GM12878 (cell line): ENCODE measurements at regions not wholly inside any gene's neighbourhood (a gene's known extent, or its start where the extent isn't known, plus 50 kb on each side); places are given as distances from the start of the nearest gene placed in this dataset.

Source experiments
- ATAC-seq: fragments of 200-7000 bp; cut with Tn5 transposase; 3 replicates; pipeline ENCODE4 v1.9.1; 2020; ENCODE audit warnings: mild to moderate bottlenecking, moderate library complexity
- BruUV-seq: library from RNA; stranded (reverse); fragments of 400-500 nt; replicated peaks from 2 replicates; lab custom pipeline; 2021; lab: Mats Ljungman, UMichigan
- CTCF ChIA-PET: fragments of 300-600 bp; sonication (Branson Sonifier 250); formaldehyde crosslinking; extraction: SDS; loops from one replicate; lab custom pipeline; 2021; ENCODE audit warnings: inconsistent platforms; lab: Yijun Ruan, JAX
- POLR2A ChIA-PET: fragments of 350-600 bp; formaldehyde crosslinking; extraction: SDS; loops from one replicate; lab custom pipeline; 2021; ENCODE audit warnings: inconsistent platforms; lab: Charles Lee
- RAD21 ChIA-PET: fragments of 300-600 bp; sonication (Branson Sonifier 250); formaldehyde crosslinking; loops from one replicate; lab custom pipeline; 2023; ENCODE audit warnings: antibody characterized with exemption; ENCODE audit not compliant: unreplicated experiment; lab: Charles Lee
- SMC1A ChIA-PET: fragments of 300-600 bp; sonication (Branson Sonifier 250); formaldehyde crosslinking; loops from one replicate; lab custom pipeline; 2023; ENCODE audit not compliant: unreplicated experiment, uncharacterized antibody; lab: Charles Lee
- DNase-seq: peaks from one replicate; pipeline ENCODE4 v3.0.0-alpha.2; 2011; ENCODE audit warnings: low read depth, low spot score
- FAIRE-seq: peaks from 3 replicates; lab custom pipeline; 2011; peaks lifted over from hg19 to GRCh38; lab: Jason Lieb, UNC
- H2AFZ ChIP-seq: 2 replicates; pipeline ENCODE4 v1.6.0; 2011; ENCODE audit warnings: low read depth, low read length, control low read depth; ENCODE audit not compliant: control insufficient read depth
- H3K27ac ChIP-seq: 2 replicates; pipeline ENCODE4 v1.5.1; 2011; ENCODE audit warnings: control low read depth; ENCODE audit not compliant: control insufficient read depth, insufficient read depth
- H3K27me3 ChIP-seq, 2 experiments: replicated peaks in 1 of 2; 2 replicates each; pipeline versions ENCODE4 v1.6.0 to v1.6.1; 2011; ENCODE audit warnings: low read length in 1 of 2; ENCODE audit not compliant: control insufficient read depth in 2 of 2, insufficient read depth in 2 of 2
- H3K36me3 ChIP-seq, 2 experiments: 2 replicates each; pipeline ENCODE4 v1.5.1; 2011; ENCODE audit warnings: low read length in 1 of 2; ENCODE audit not compliant: control insufficient read depth in 2 of 2, insufficient read depth in 2 of 2
- H3K4me1 ChIP-seq: 2 replicates; pipeline ENCODE4 v1.6.1; 2011; ENCODE audit warnings: mild to moderate bottlenecking, low read length, moderate library complexity, mixed read lengths; ENCODE audit not compliant: control insufficient read depth, insufficient read depth
- H3K4me2 ChIP-seq: 2 replicates; pipeline ENCODE4 v1.6.0; 2011; ENCODE audit warnings: control low read depth; ENCODE audit not compliant: control insufficient read depth, insufficient read depth
- H3K4me3 ChIP-seq: fragments of 200-600 bp; sonication (generic); 2 replicates; pipeline ENCODE4 v1.5.1; 2016
- H3K79me2 ChIP-seq: 2 replicates; pipeline ENCODE4 v1.6.0; 2011; ENCODE audit warnings: low read length; ENCODE audit not compliant: control insufficient read depth, insufficient read depth
- H3K9ac ChIP-seq: 2 replicates; pipeline ENCODE4 v1.8.0; 2011; ENCODE audit warnings: low read length, control low read depth, mixed read lengths; ENCODE audit not compliant: control insufficient read depth, insufficient read depth
- H3K9me3 ChIP-seq: replicated peaks from 3 replicates; pipeline ENCODE4 v1.5.1; 2011; ENCODE audit warnings: mild to moderate bottlenecking, low read length; ENCODE audit not compliant: control insufficient read depth, insufficient read depth
- H4K20me1 ChIP-seq: 2 replicates; pipeline ENCODE4 v1.6.0; 2011; ENCODE audit not compliant: control insufficient read depth, insufficient read depth
- MEF2A ChIP-seq: IDR thresholded peaks from 2 replicates; pipeline ENCODE4 v1.6.1; 2011; ENCODE audit warnings: low read depth, mild to moderate bottlenecking, low read length, moderate library complexity; ENCODE audit not compliant: insufficient read depth
- NR2C2 ChIP-seq: IDR thresholded peaks from 2 replicates; pipeline ENCODE4 v1.6.1; 2011; ENCODE audit warnings: borderline replicate concordance, low read depth; ENCODE audit not compliant: control insufficient read depth, insufficient read length
- PAX8 ChIP-seq: fragments of 450-650 bp; IDR thresholded peaks from 2 replicates; pipeline ENCODE4 v1.6.1; 2017; ENCODE audit warnings: mild to moderate bottlenecking, moderate library complexity
- SUZ12 ChIP-seq: fragments of 200-600 bp; sonication (generic); IDR thresholded peaks from one replicate; pipeline ENCODE4 v1.6.1; 2018; ENCODE audit warnings: antibody characterized with exemption, mild to moderate bottlenecking; ENCODE audit not compliant: unreplicated experiment
- ZNF207 ChIP-seq: fragments of 450-650 bp; IDR thresholded peaks from 2 replicates; pipeline ENCODE4 v1.6.1; 2014; ENCODE audit warnings: antibody characterized with exemption, mild to moderate bottlenecking, borderline replicate concordance
- WGBS: methylation state at CpG from one replicate; pipeline ENCODE4 v1.1.6; 2016; ENCODE audit warnings: low lambda C conversion rate; ENCODE audit not compliant: insufficient replicate concordance, insufficient coverage; ENCODE audit errors: missing lambda C conversion rate; 5-methylcytosine and 5-hydroxymethylcytosine counted together
- in situ Hi-C: fragments of 300-500 bp; cut with MboI; formaldehyde crosslinking; loops from 9 replicates; pipeline ENCODE4 v1.14.3; 2018; ENCODE audit warnings: mixed read lengths
- intact Hi-C: fragments of 100-400 bp; cut with micrococcal nuclease; formaldehyde crosslinking; loops from one replicate; pipeline ENCODE4 v1.14.2; 2022; ENCODE audit not compliant: unreplicated experiment
- TF ChIP-seq, protein P1 (sequence below): fragments of 450-650 bp; IDR thresholded peaks from 2 replicates; pipeline ENCODE4 v1.6.1; 2017; ENCODE audit warnings: mild to moderate bottlenecking, low read depth, inconsistent platforms; ENCODE audit not compliant: poor library complexity, severe bottlenecking

- 5% methylated on average over 8 of the region's 8 CpGs for WGBS
- H3K36me3 ChIP-seq: no peaks in the 10 kb centered on the region
- no peaks in the 10 kb centered on the region for H3K9me3 ChIP-seq
- ATAC-seq (no peak), DNase-seq (no peak), FAIRE-seq (no peak)
- H3K79me2 ChIP-seq: no peaks in the 10 kb centered on the region
- peaks cover 0 to 1% of the 10 kb centered on the region in 2 experiments; a peak in 1 of 4 replicates for H3K27me3 ChIP-seq
- no peak overlapping the region for H3K4me2 ChIP-seq
- H2AFZ ChIP-seq: no peak overlapping the region
- no peak overlapping the region for H3K4me3 ChIP-seq
- RAD21 ChIA-PET: no interaction called here
- TF ChIP-seq ZNF207 (no peak), PAX8 (no peak), SUZ12 (no peak), MEF2A (no peak), NR2C2 (no peak)
- TF ChIP-seq, protein P1, sequence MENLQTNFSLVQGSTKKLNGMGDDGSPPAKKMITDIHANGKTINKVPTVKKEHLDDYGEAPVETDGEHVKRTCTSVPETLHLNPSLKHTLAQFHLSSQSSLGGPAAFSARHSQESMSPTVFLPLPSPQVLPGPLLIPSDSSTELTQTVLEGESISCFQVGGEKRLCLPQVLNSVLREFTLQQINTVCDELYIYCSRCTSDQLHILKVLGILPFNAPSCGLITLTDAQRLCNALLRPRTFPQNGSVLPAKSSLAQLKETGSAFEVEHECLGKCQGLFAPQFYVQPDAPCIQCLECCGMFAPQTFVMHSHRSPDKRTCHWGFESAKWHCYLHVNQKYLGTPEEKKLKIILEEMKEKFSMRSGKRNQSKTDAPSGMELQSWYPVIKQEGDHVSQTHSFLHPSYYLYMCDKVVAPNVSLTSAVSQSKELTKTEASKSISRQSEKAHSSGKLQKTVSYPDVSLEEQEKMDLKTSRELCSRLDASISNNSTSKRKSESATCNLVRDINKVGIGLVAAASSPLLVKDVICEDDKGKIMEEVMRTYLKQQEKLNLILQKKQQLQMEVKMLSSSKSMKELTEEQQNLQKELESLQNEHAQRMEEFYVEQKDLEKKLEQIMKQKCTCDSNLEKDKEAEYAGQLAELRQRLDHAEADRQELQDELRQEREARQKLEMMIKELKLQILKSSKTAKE: no peak
- H3K9ac ChIP-seq: no peak overlapping the region
- no peaks in the 10 kb centered on the region for H3K4me1 ChIP-seq
- POLR2A ChIA-PET: no interaction called here
- SMC1A ChIA-PET: no interaction called here
- in situ Hi-C loops: no loop called here
- no TSS peak for BruUV-seq
- intact Hi-C loops: no loop called here
- H3K27ac ChIP-seq: no peak overlapping the region
- CTCF ChIA-PET: interaction anchor here (1.1 to 2.8 kb wide), 2 partner anchors 17 to 88 kb away, joined by 3 to 12 read pairs; no protein-coding TSS in a partner anchor
- no peaks in the 10 kb centered on the region for H4K20me1 ChIP-seq
Observed at GRCh38 chr11:45754261-45754709, 50.7 kb upstream of the SLC35C1 start.
